ENCODE measurements at regions not wholly inside any gene's neighbourhood (a gene's known extent, or its start where the extent isn't known, plus 50 kb on each side); places are given as distances from the start of the nearest gene placed in this dataset.

DNA sequence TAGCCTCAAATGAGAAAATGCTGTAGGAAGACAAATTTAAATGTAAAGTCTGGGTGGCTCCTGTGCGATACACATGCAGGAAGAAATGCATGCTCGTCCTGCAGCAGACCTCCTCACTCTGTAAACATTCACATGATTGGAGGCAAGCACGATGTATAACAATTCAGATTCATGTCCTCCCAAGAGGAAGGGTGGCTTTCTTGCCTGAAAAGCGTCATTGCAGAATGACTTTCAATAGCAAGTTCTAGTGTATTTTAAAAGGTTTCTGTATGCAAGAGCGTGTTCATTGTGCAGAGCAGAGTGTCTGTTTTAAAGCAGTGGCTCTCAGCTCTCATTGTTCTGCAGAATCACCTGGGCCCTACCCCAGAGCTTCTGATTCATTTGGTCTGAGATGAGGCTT lies 170.3 kb upstream of the CELF2 start:
- DNase-seq = no peak
- H3K27ac Mint-ChIP-seq = no peak overlapping the region
- ATAC-seq = no peak
- no peak overlapping the region for H3K4me3 Mint-ChIP-seq
- no peaks in the 10 kb centered on the region for H3K9me3 Mint-ChIP-seq
- H3K4me1 Mint-ChIP-seq = no peaks in the 10 kb centered on the region
- H3K27me3 Mint-ChIP-seq = peaks cover 41% of the 10 kb centered on the region

DNA sequence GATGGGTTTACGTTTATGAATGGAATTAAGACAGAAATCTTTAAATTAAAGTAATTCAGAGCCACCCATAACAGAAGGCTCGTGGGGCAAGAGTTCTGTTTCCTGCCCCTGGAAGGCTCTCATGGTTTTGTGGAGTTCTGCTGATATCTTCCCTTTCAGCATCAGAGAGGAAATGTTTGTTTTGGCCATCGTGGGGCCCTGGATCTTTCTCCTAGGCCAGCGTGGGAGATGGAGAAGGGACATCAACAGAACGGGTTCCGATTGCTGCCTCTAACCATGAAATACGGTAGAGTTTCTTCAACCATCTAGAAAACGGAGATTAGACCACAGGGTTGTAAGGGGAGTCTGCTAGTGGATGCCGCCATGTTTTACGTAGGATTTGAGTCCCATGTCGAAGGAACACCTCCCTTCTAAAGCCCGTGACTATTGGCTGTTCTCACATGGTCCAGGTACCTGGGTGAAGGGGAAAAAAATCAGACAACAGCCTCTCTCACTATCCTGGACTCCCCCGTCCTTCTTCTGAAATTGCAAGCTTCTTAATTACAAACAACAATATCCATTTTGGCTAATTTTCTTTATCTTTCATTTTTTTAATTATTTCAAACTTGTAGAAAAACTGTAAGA lies 169.1 kb upstream of the CELF2 start:
- no peak for DNase-seq
- H3K27ac Mint-ChIP-seq = no peak overlapping the region
- H3K4me3 Mint-ChIP-seq = no peak overlapping the region
- ATAC-seq = no peak
- peaks cover 42% of the 10 kb centered on the region for H3K27me3 Mint-ChIP-seq
- H3K4me1 Mint-ChIP-seq = no peaks in the 10 kb centered on the region
- H3K9me3 Mint-ChIP-seq = no peaks in the 10 kb centered on the region

DNA sequence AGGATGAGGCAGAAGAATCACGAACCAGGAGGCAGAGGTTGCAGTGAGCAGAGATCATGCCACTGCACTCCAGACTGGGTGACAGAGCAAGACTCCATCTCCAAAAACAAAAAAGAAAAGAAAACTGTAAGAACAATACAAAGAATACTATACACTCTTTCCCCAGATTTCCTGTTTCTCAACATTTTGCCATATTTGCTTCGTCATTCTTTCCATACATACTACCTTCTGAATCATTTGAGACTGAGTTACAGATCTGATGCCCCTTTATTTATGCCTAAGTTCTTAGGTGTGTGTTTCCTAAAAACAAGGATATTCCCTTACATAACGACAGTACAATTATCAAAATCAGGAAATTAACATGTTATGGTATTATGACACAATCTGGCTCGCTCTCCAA lies 168.4 kb upstream of the CELF2 start:
- Mint-ChIP-seq H3K4me1 (no peaks in the 10 kb centered on the region), H3K27me3 (peaks cover 35% of the 10 kb centered on the region), H3K4me3 (no peak overlapping the region), H3K27ac (no peak overlapping the region), H3K9me3 (no peaks in the 10 kb centered on the region)
- no peak for DNase-seq
- no peak for ATAC-seq

DNA sequence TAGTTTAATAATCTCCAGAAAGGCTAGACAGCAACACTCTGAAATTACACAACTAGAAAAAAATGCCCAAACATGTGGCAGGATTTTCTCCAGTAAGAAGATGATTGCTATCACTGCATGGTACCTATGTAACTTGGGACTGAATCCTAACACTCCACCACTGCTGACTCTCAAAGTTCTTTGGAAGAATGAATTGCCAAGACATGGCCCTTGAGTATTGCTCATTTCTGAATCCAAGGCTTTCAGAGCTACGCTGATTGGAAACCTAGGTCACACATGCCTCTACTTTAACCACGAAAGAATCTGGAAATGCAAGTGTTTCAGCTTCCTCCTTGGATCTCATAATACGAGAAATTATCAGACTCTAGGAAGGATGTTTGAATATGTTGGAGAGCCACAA lies 167.5 kb upstream of the CELF2 start:
- DNase-seq = no peak
- Mint-ChIP-seq H3K4me3 (no peak overlapping the region), H3K27ac (no peak overlapping the region), H3K27me3 (peaks cover 38% of the 10 kb centered on the region), H3K9me3 (no peaks in the 10 kb centered on the region), H3K4me1 (peaks cover 4% of the 10 kb centered on the region)
- ATAC-seq = no peak

DNA sequence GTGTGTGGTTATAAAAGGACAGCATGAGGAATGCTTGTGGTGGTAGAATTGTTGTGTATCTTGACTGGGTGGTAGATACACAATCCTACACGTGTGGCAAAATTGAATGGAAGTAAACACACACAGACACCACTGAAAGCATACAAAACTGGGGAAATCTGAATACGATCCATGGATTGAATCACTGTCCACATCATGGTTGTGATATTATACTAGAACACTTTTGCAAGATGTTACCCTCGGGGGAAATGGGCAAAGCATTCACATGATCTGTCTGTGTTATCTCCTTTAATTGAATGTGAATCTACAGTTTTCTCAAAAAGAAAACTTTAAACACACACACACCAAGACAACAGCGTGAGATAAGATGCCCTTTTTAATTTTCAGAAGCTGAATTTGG lies 165.2 kb upstream of the CELF2 start:
- DNase-seq = no peak
- Mint-ChIP-seq H3K9me3 (no peaks in the 10 kb centered on the region), H3K4me3 (no peak overlapping the region), H3K27me3 (peaks cover 51% of the 10 kb centered on the region), H3K27ac (peak overlapping the region in 1 of 2 donors; percentile 72), H3K4me1 (peaks cover 7% of the 10 kb centered on the region)
- ATAC-seq = no peak

DNA sequence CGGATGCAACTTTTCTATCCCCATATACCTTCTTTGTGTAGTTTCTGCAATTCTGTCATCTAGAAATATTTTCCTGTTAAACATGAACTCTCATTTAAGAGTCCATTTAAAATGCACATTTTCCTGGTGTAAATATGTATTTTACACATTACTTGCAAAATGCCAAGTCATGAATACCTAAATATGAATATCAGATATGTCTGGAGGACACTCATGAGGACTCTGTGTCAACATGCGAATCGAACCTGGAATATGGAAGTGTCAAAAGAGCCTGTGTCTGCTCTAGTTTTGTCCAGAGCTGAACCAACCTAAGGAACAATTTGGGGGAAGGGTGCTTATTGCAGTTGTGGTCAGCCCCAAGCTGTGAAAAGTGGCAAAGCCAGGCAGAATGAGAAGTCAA lies 163.7 kb upstream of the CELF2 start:
- DNase-seq = no peak
- no peak overlapping the region for H3K4me3 Mint-ChIP-seq
- H3K27ac Mint-ChIP-seq = no peak overlapping the region
- peaks cover 43% of the 10 kb centered on the region for H3K27me3 Mint-ChIP-seq
- H3K9me3 Mint-ChIP-seq = no peaks in the 10 kb centered on the region
- ATAC-seq = no peak
- peaks cover 7% of the 10 kb centered on the region for H3K4me1 Mint-ChIP-seq

DNA sequence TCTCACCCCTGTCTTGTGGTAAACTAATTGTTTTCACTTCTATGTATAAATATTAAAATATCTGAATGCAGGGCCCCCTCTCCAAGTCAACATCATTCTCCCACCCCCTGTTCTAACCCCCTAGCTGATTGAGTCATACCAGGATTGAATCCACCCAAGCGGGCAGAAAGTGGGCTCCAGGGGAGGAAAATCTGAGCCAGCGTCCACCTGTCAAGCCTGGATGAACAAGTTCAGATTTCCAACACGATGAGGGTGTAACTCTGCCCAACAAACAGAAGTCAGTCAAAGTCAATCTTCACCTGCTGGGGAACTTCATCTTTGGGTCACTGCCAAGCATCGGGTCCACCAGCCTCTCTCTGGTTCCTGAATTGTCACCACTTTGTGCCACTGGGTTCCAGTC lies 162.9 kb upstream of the CELF2 start:
- DNase-seq = no peak
- H3K4me1 Mint-ChIP-seq = peaks cover 7% of the 10 kb centered on the region

DNA sequence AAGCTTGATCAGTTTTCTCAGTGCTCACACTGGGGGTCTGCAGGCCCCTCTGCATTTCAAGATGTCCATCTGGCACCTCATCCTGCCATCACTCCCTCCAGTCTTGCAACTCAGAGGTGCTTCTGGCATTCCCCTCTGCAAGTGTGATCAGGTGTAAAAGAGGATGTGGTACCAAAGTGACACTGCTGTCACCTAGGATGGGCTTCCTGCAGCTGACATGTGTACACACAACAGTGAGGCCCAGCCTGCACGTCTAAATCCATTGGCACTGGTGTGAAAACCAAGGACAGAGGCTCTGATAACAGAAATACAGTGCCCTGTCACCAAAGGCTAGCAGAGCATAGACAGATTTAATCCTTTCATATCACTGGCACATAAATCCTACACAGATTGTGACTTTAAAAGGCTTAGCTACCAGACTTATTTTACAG lies 162.5 kb upstream of the CELF2 start:
- H3K4me1 Mint-ChIP-seq = peaks cover 7% of the 10 kb centered on the region
- H3K4me3 Mint-ChIP-seq = no peak overlapping the region
- peaks cover 40% of the 10 kb centered on the region for H3K27me3 Mint-ChIP-seq
- DNase-seq (no peak), ATAC-seq (no peak)
- H3K9me3 Mint-ChIP-seq = no peaks in the 10 kb centered on the region
- no peak overlapping the region for H3K27ac Mint-ChIP-seq

More for the DNA sequence above, 162.9 kb upstream of the CELF2 start:
- peaks cover 43% of the 10 kb centered on the region for H3K27me3 Mint-ChIP-seq
- no peak for ATAC-seq
- H3K4me3 Mint-ChIP-seq = no peak overlapping the region
- no peaks in the 10 kb centered on the region for H3K9me3 Mint-ChIP-seq
- H3K27ac Mint-ChIP-seq = no peak overlapping the region

DNA sequence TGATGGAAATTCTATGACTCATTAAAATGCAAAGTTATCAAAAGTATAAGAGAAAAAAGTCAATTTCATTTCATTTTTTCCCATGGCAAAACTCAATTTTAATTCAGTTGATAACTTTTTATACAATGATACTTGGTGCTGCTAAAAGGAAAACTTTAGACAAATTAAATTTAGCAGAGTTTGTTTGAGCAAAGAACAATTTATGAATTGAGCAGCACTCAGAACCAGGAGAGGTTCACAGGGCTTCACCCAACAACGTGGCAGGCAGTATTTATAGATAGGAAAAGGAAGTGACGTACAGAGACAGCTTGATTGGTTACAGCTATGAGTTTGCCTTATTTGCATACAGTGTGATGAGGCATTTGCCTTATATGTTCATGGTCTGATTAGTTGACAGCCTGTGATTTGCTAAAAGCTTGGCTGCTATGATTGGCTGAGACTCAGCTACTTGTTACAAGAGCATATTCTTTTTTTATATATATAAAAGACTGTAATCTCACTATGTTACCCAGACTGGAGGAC lies 157.2 kb upstream of the CELF2 start:
- DNase-seq = no peak
- H3K4me1 Mint-ChIP-seq = no peaks in the 10 kb centered on the region
- no peak overlapping the region for H3K27ac Mint-ChIP-seq
- ATAC-seq = no peak
- no peaks in the 10 kb centered on the region for H3K9me3 Mint-ChIP-seq
- no peak overlapping the region for H3K4me3 Mint-ChIP-seq
- peaks cover 10% of the 10 kb centered on the region for H3K27me3 Mint-ChIP-seq

DNA sequence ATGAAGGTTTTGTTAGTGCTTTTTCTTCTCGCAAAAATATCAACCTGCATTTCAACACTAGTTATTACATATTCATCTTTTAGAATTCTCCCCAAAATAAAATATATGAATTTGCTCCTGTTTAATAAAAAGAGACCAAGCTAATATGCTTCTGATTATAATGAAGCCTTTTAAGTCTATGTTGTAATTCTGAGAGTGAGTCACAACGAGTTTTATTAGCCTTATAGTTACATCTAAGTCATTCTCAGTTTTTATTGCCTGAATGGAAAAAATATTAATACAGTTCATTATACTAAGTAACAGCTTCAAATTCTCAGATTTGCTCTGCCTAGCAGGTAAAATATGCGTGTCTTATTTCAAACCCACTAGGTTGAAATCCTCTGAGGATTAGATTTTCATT lies 152.4 kb upstream of the CELF2 start:
- ATAC-seq (no peak), DNase-seq (no peak)
- peaks cover 6% of the 10 kb centered on the region for H3K27me3 Mint-ChIP-seq
- no peaks in the 10 kb centered on the region for H3K4me1 Mint-ChIP-seq
- H3K4me3 Mint-ChIP-seq = no peak overlapping the region
- H3K27ac Mint-ChIP-seq = no peak overlapping the region
- H3K9me3 Mint-ChIP-seq = no peaks in the 10 kb centered on the region

DNA sequence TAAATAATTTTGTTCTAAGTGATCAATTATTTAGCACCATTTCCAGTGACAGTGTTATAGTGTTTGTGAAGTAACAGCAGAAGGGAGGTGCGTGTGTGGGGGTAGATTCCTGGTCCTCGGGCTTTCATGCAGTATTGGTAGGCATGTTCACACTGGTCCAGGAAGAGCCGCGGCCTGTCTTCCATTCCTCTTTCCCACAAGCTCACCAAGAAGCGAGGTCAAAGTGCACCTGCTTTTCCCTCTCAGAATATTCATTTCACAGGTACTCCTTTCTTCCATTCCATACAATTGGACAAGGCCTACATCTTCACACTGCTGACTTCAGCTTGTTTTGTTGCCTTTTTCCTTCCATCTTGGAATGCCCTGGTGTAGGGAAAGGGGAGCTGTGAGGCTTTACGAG lies 151.8 kb upstream of the CELF2 start:
- DNase-seq (no peak), ATAC-seq (no peak)
- no peak overlapping the region for H3K27ac Mint-ChIP-seq
- no peak overlapping the region for H3K4me3 Mint-ChIP-seq
- no peaks in the 10 kb centered on the region for H3K9me3 Mint-ChIP-seq
- H3K4me1 Mint-ChIP-seq = no peaks in the 10 kb centered on the region
- H3K27me3 Mint-ChIP-seq = peaks cover 11% of the 10 kb centered on the region

DNA sequence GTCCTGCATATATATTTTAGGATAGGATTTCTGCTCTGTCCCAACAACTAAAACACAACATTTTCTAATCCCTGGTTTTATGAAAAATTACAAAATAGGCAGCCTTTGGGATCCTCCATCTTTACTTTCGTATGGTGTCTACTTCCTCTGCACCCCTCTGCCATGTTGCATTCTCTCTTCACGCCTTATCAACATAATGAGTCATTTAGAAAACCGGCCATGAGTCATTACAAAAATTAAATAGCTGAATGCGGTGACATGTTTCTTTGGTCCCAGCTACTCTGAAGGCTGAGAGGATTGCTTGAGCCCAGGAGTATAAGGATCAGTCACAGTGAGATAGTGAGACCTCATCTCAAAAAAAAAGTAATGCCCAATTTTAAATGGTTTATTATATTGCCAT lies 148.1 kb upstream of the CELF2 start:
- Mint-ChIP-seq H3K4me3 (no peak overlapping the region), H3K9me3 (no peaks in the 10 kb centered on the region), H3K27ac (no peak overlapping the region), H3K27me3 (peaks cover 27% of the 10 kb centered on the region), H3K4me1 (no peaks in the 10 kb centered on the region)
- DNase-seq = no peak
- ATAC-seq = peak; percentile 53

DNA sequence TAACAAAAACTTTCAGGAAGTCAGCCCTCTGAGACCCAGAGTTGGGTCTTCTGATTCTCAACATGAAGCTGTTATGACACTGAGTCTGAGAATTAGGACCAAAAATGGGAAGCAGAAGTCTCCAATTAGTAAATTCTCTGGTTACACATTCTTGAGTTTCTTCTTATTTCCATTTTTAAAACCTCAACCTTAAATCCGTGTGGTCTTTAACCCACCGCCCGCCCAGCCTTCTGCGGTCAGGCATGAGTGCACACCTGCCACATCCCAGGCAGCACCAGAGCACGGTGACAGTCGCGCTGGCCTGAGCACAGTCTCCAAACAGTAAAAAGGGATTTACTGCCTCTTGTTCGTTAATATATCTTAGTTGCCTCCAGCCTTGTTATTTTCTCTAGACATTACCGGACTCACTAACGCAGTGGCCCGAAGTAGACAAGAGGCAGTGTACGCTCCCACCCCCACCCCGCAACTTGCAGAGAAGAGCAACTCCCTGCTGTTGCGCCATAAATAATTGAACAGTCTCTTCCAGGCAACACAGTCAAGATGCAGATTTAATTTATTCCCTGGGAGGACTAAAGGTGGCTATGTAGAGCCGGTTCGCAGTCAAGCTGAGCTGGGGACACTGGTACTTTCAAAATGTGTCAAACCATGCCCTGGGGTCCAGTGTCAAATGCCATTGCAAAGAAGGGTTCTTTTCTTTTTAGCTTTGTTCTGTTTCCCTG lies 147.0 kb upstream of the CELF2 start:
- Mint-ChIP-seq H3K9me3 (no peaks in the 10 kb centered on the region), H3K27me3 (peaks cover 31% of the 10 kb centered on the region), H3K4me3 (no peak overlapping the region), H3K4me1 (no peaks in the 10 kb centered on the region), H3K27ac (no peak overlapping the region)
- DNase-seq (no peak), ATAC-seq (no peak)

DNA sequence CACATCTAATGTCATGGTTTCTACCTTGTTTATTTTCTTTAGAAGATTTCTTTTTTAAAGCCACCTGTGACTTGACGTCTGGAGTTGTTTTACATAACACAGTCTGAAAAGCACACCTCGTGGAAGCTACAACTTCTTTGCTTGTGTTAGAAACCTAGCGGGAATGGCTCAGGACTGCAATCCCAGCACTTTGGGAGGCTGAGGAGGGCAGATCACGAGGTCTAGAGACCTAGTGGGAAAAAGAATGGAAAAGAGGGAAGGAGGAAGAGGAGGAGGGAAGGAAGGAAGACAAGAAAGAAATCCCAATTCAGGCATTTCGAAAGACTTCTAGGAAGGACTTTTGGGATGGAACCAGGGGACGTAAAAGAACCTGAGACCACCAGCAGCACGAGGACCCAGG lies 146.3 kb upstream of the CELF2 start:
- no peak for ATAC-seq
- H3K9me3 Mint-ChIP-seq = no peaks in the 10 kb centered on the region
- H3K27ac Mint-ChIP-seq = peak overlapping the region in 1 of 2 donors; percentile 74
- H3K27me3 Mint-ChIP-seq = peaks cover 35% of the 10 kb centered on the region
- DNase-seq = no peak
- H3K4me1 Mint-ChIP-seq = no peaks in the 10 kb centered on the region
- H3K4me3 Mint-ChIP-seq = no peak overlapping the region

DNA sequence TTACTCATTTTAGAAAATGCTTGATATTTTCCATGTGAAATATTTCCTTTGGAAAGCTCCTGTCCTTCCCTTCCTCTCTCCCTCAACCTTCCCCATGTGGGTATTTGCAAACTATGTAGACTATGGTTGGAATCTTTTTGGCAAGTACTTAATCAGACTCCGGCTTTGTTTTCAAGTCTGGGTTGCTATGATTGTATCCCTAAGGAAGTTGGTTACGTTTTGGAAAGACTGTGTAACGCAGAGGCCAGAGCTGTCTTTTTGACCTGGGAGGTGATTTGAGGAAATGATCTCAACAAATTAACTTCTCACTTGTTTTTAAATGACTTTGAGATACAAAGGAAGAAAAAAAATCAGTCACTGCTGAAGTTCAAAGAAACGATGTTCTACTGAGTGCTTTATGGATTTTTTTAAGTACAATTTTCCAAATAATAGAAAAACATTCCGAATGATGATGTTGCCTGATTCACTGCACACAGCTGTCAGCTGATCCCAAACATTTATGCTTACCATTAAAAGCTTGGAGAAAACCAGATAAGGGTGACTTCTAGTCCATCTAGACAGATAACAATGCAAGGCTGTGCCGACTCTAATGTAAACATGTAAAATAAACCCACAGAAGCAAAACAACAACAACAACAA lies 145.5 kb upstream of the CELF2 start:
- Mint-ChIP-seq H3K27me3 (peaks cover 35% of the 10 kb centered on the region), H3K9me3 (no peaks in the 10 kb centered on the region), H3K4me1 (no peaks in the 10 kb centered on the region), H3K4me3 (no peak overlapping the region), H3K27ac (no peak overlapping the region)
- DNase-seq (no peak), ATAC-seq (no peak)

DNA sequence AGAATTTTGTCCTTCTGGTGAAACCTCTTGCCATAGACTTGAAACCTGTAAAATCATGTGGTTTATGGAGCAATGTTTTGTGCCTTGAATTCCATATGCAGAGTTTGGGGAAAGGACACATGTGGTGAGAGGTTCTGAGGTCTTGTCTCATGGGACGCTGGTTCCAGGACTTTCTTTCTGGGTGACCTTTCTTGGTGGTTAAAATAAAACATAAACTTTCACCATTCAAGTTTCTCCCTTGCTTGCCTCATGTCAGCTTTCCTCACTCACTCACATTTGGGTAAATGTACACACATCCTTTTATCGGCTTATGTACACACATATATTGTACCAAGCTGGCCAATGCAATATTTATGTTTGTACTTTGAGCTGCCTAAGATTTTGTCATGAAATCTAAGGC lies 144.9 kb upstream of the CELF2 start:
- H3K27me3 Mint-ChIP-seq = peaks cover 35% of the 10 kb centered on the region
- no peak overlapping the region for H3K4me3 Mint-ChIP-seq
- H3K4me1 Mint-ChIP-seq = no peaks in the 10 kb centered on the region
- no peaks in the 10 kb centered on the region for H3K9me3 Mint-ChIP-seq
- ATAC-seq (no peak), DNase-seq (no peak)
- H3K27ac Mint-ChIP-seq = no peak overlapping the region
